Tibial nerve (tissue), 4 donors: ENCODE measurements at regions not wholly inside any gene's neighbourhood (a gene's known extent, or its start where the extent isn't known, plus 50 kb on each side); places are given as distances from the start of the nearest gene placed in this dataset.

Source experiments
- DNase-seq, 2 donors: peaks; one replicate each; pipeline ENCODE4 v3.0.0-alpha.2; 2019; ENCODE audit warnings: low spot score in 2 of 2
- H3K27ac ChIP-seq, 4 donors: fragments of 200-600 bp; sonication (generic) in 3 of 4; one replicate each; pipeline ENCODE4 v1.5.1; 2017 to 2019; ENCODE audit warnings: mild to moderate bottlenecking in 1 of 4
- H3K27me3 ChIP-seq, 2 donors: fragments of 200-600 bp; sonication (generic) in 1 of 2; one replicate each; pipeline versions ENCODE4 v1.5.1 to v1.6.0; 2017 to 2019
- H3K36me3 ChIP-seq, 3 donors: fragments of 200-600 bp; sonication (generic); one replicate each; pipeline ENCODE4 v1.5.1; 2018 to 2019
- H3K4me1 ChIP-seq, 4 donors: fragments of 200-600 bp; sonication (generic) in 3 of 4; one replicate each; pipeline ENCODE4 v1.5.1; 2017 to 2019
- H3K4me3 ChIP-seq, 4 donors: fragments of 200-600 bp; sonication (generic) in 3 of 4; one replicate each; pipeline ENCODE4 v1.5.1; 2017 to 2019; ENCODE audit warnings: mild to moderate bottlenecking in 1 of 4, moderate library complexity in 1 of 4
- H3K9me3 ChIP-seq, 4 donors: fragments of 200-600 bp; sonication (generic) in 3 of 4; one replicate each; pipeline ENCODE4 v1.5.1; 2017 to 2019
- EP300 ChIP-seq, 2 donors: sonication (generic); formaldehyde crosslinking; IDR thresholded peaks; one replicate each; pipeline ENCODE4 v1.6.1; 2017; ENCODE audit warnings: antibody characterized with exemption in 2 of 2, mild to moderate bottlenecking in 1 of 2
- POLR2A ChIP-seq, 2 donors: fragments of 450-650 bp; IDR thresholded peaks; one replicate each; pipeline ENCODE4 v1.6.1; 2017; ENCODE audit warnings: antibody characterized with exemption in 2 of 2, mild to moderate bottlenecking in 2 of 2, moderate library complexity in 2 of 2
- WGBS, 2 donors: methylation state at CpG; one replicate each; pipeline ENCODE4 v1.1.5; 2018; 5-methylcytosine and 5-hydroxymethylcytosine counted together
- TF ChIP-seq, protein P1 (sequence below), 5 experiments: fragments of 200-600 bp in 3 of 5; fragments of 450-650 bp in 2 of 5; sonication (generic) in 3 of 5; IDR thresholded peaks; one replicate each; pipeline ENCODE4 v1.5.1; 2016 to 2019; ENCODE audit warnings: antibody characterized with exemption in 5 of 5, mild to moderate bottlenecking in 3 of 5, moderate library complexity in 2 of 5

DNA sequence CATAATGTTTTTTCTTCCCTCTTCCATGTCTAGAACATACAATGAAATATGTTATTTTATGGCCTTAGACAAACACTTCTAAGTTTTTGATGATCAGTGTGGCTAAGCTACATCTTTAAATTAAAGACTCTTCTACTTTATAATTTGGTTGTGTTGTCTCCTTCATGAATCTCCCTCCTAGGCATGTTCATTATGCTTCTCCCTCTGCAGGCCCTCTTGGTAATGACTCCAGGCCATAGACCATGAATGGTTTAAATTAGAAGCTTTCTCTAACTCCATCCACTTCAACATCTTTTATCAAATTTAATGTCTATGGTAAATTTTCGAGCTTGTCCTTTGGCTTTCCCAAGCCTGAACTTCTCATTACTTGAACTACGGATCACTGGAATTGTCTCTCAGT, 342.7 kb upstream of the ADAMTS16 start:
- Histone ChIP-seq H3K27me3 (no peaks in the 10 kb centered on the region), H3K27ac (no peak overlapping the region), H3K4me1 (no peaks in the 10 kb centered on the region), H3K4me3 (no peak overlapping the region), H3K9me3 (no peaks in the 10 kb centered on the region), H3K36me3 (no peaks in the 10 kb centered on the region)
- no peak for DNase-seq
- WGBS, 2 donors, result 76 to 89% methylated on average over 2 of the region's 2 CpGs
- TF ChIP-seq POLR2A (IDR thresholded peaks at IDR 0.05), result no peak
- TF ChIP-seq, protein P1, sequence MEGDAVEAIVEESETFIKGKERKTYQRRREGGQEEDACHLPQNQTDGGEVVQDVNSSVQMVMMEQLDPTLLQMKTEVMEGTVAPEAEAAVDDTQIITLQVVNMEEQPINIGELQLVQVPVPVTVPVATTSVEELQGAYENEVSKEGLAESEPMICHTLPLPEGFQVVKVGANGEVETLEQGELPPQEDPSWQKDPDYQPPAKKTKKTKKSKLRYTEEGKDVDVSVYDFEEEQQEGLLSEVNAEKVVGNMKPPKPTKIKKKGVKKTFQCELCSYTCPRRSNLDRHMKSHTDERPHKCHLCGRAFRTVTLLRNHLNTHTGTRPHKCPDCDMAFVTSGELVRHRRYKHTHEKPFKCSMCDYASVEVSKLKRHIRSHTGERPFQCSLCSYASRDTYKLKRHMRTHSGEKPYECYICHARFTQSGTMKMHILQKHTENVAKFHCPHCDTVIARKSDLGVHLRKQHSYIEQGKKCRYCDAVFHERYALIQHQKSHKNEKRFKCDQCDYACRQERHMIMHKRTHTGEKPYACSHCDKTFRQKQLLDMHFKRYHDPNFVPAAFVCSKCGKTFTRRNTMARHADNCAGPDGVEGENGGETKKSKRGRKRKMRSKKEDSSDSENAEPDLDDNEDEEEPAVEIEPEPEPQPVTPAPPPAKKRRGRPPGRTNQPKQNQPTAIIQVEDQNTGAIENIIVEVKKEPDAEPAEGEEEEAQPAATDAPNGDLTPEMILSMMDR (IDR thresholded peaks at IDR 0.05), result no peak
- TF ChIP-seq EP300 (IDR thresholded peaks at IDR 0.05), result no peak

DNA sequence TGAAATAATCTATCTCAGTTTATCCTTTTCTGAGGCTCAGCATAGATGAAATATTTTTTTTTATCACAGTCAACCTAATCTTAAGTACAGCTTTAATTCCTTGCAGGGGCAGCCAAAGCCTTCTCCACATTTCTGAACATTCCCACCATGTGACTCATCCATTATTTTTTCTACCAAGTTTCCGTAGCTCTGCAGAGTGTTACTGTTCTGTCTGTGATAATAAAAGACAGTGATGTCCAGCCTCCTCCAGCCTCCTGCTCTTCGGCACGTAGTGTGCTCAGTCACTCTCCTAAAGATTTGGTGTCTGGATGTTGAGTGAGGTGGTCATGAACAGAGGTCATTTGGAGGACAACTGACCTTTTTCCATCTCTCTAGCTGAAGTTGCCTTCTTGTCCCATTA, 338.1 kb upstream of the ADAMTS16 start:
- Histone ChIP-seq H3K27ac (no peak overlapping the region), H3K4me3 (no peak overlapping the region), H3K9me3 (no peaks in the 10 kb centered on the region), H3K4me1 (no peaks in the 10 kb centered on the region), H3K36me3 (no peaks in the 10 kb centered on the region), H3K27me3 (no peaks in the 10 kb centered on the region)
- WGBS, 2 donors, result 27 to 33% methylated on average over 3 of the region's 3 CpGs
- TF ChIP-seq POLR2A (IDR thresholded peaks at IDR 0.05), result no peak
- TF ChIP-seq, protein P1 (IDR thresholded peaks at IDR 0.05), result no peak
- DNase-seq, result no peak

DNA sequence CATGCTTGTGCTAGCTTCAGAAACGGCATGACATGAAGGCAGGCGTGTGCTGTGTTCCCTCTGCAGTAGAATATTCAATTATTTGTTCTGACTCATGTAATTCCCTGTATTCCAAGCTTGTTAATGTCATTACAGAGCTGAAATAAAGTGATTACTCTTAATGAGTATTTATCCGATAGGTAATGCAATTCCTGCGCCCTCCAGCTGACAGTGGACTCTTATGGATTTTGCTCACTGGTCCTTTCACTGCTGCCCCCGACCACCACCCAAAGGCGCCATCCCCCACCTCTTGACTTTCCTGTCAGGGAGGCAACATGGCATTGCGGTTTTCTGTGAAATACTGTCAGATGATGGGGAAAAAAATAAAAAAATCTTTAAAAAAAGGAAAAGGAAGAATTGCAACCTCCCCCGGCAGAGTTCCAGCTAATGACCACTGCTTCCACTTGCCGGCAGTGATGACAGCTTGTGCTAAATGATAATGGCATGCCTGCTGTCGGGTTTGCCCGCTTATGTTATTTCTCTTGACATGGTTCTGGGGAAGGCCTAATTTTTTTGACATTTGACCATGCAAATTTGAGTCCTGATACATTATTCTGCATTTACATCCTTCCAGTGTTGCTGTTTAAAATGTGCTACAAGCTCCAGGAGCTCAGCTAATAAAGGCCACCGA, 335.3 kb upstream of the ADAMTS16 start:
- no peak overlapping the region for H3K27ac ChIP-seq
- no peak overlapping the region for H3K4me3 ChIP-seq
- no peak for TF ChIP-seq EP300 (IDR thresholded peaks at IDR 0.05)
- TF ChIP-seq, protein P1 (IDR thresholded peaks at IDR 0.05), result no peak
- no peak for TF ChIP-seq POLR2A (IDR thresholded peaks at IDR 0.05)
- no peaks in the 10 kb centered on the region for H3K27me3 ChIP-seq
- no peak for DNase-seq
- peaks cover 0 to 7% (median 0%) of the 10 kb centered on the region in 4 donors for H3K9me3 ChIP-seq
- 82 to 83% methylated on average over 12 of the region's 12 CpGs for WGBS, 2 donors
- H3K4me1 ChIP-seq, result no peaks in the 10 kb centered on the region
- no peaks in the 10 kb centered on the region for H3K36me3 ChIP-seq

DNA sequence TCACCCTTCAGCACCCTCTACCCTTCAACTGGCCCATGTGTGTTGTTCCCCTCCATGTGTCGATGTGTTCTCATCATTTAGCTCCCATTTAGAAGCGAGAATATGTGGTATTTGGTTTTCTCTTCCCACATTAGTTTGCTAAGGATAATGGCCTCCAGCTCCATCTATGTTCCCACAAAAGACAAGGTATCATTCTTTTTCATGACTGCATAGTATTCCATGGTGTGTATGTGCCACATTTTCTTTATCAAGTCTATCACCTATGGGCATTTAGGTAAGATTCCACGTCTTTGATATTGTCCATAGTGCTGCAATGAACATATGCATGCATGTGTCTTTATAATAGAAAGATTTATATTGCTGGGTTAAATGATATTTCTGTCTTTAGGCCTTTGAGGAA, 325.1 kb upstream of the ADAMTS16 start:
- H3K4me3 ChIP-seq, result no peak overlapping the region
- TF ChIP-seq POLR2A (IDR thresholded peaks at IDR 0.05), result no peak
- TF ChIP-seq EP300 (IDR thresholded peaks at IDR 0.05), result no peak
- TF ChIP-seq, protein P1 (IDR thresholded peaks at IDR 0.05), result no peak

DNA sequence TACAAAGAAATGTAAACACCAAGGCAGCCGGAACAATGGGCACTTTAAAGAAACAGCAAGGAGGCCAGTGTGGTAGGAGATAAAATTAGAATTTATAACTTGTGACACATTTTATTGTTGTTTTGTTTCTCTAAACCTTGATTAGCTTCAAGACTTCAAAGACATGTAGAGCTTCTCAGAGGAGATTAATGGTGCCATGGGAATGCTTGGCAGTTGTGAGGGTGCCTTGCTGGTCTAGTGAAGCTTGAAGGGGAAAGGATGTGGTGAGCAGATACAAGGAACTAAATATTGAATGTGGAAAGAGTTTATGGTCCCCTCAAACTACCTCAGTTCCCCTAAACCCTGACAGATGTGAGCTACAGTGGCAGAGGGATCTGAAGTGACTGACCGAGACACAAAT, 322.4 kb upstream of the ADAMTS16 start:
- Histone ChIP-seq H3K4me1 (no peaks in the 10 kb centered on the region), H3K4me3 (no peak overlapping the region), H3K9me3 (peaks cover 0 to 4% (median 0%) of the 10 kb centered on the region in 4 donors), H3K27me3 (no peaks in the 10 kb centered on the region), H3K27ac (no peak overlapping the region), H3K36me3 (no peaks in the 10 kb centered on the region)
- no peak for DNase-seq
- TF ChIP-seq POLR2A (IDR thresholded peaks at IDR 0.05), result no peak
- TF ChIP-seq, protein P1 (IDR thresholded peaks at IDR 0.05), result no peak
- TF ChIP-seq EP300 (IDR thresholded peaks at IDR 0.05), result no peak
- WGBS, 2 donors, result 62 to 66% methylated on average over 2 of the region's 2 CpGs

More for the DNA sequence above, 325.1 kb upstream of the ADAMTS16 start:
- Histone ChIP-seq H3K27ac (no peak overlapping the region), H3K36me3 (no peaks in the 10 kb centered on the region), H3K27me3 (no peaks in the 10 kb centered on the region), H3K4me1 (no peaks in the 10 kb centered on the region), H3K9me3 (no peaks in the 10 kb centered on the region)
- whole genome bisulfite sequencing, 2 donors, result 83 to 88% methylated on average over 3 of the region's 3 CpGs
- no peak for DNase-seq
